HG03108 (cell line): ENCODE measurements at regions not wholly inside any gene's neighbourhood (a gene's known extent, or its start where the extent isn't known, plus 50 kb on each side); places are given as distances from the start of the nearest gene placed in this dataset.

Experiments used
- ATAC-seq: cut with Tn5 transposase; IDR thresholded peaks from one replicate; pipeline ENCODE4 v1.9.1; 2021; ENCODE audit warnings: moderate library complexity; ENCODE audit not compliant: unreplicated experiment

DNA sequence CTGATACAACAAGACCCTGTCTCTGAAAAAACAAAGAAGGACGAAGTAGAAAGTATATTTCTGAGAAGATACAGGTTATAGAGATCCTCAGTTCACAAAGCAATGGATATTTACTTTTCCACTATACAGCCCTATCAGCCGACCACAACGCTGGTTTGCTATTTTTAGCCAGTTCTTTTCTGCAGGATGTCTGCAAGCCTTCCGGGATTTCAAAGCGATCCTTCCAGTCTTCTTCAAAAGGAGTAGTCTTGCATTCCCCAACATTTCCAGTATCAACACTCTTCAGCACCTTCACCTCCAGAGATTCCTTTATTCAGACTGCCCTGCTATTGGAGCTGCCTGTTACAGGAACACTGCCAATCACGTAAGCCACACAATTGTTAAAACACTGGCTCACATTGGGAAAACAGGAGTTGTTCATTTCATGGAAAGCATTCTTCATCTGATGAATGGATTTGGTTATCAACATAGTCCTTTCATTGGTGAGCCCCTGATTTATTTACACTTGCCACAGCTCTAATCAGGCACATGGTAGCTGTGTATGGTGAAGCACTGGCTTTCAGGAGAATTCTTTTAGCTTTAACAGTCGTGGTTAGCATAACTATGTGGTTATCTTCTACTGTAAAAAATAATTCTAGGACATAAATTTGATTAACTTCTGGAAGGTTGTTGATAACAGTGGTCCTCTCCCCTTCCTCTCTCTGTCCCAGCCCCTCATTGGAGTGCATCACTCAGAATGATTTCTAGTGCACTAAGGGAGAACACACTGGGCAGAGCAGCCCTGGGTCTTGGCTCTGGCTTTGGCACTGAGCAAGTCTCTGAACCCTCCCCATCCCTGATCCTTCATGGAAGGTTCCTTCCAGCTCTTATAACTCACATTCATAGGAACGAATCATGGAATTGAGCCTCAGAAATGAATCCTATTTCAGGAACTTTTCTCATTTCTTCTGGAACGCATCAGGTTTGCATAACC is 109.9 kb upstream of the SORBS2 start:
- ATAC-seq, result no peak

DNA sequence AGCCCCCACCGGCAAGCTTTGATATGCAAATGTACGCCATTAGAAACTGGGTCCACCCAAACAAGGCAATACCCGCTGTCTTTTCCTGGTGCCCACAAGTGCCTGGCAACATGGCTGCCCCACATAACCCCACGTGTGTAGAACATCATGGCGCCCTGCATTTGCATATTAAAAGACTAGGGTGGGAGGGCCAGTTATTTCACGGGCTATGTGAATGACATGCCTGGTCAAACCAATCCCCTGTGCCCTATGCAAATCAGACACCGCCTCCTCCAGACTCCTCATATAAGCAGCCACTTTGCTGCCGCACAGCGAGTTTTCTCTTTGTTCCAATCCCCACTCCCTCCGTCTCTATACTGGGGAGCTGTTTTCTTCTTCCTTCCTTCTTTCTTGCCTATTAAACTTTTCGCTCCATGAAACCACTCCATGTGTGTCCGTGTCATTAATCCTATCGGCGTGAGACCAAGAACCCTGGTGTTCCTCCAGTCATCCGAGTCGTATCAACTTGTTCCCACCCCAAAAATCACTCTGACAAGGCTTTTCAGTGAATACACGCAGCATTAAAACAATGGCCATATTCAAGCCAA is 112.6 kb upstream of the SORBS2 start:
- no peak for ATAC-seq

DNA sequence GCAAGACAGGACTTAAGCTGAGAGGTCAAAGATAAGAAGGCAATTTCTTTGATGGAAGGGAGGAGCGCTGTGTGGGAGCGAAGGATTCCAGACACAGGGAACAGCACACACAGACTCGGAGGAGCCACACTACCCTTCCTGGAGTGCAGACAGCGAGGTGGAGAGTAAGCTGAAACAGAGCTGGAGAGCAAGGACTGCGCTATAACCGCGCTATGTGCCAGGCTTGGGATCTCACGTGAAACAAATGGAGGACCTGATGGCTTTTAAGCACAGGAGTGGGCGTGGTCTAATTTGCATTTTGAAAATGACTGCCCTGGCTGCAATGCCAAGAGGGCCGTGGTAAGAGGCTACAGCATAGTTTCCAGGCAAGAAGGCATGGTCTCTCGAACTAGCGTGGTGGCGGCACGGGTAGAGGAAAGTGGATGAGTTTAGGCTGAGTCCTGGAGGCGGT is 113.9 kb upstream of the SORBS2 start:
- ATAC-seq, result no peak

DNA sequence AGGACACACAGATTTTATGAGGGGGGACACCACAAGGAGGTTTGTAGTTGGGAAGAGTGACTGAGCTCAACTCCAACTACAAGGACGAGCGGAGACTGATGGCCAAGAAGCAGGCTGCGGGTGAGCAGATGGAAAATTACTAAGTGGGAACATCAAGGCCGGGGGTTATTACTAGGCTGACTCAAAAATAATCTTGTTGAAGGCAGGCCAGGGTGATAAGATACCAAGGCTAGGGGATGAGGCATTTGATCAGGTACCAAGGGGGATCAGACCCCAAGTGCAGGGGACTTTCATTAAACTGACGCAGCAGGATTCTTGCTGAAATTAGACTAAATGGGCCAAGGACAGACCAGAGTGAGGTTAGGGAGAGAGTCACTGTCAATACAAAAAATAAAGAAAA is 119.4 kb upstream of the SORBS2 start:
- no peak for ATAC-seq

DNA sequence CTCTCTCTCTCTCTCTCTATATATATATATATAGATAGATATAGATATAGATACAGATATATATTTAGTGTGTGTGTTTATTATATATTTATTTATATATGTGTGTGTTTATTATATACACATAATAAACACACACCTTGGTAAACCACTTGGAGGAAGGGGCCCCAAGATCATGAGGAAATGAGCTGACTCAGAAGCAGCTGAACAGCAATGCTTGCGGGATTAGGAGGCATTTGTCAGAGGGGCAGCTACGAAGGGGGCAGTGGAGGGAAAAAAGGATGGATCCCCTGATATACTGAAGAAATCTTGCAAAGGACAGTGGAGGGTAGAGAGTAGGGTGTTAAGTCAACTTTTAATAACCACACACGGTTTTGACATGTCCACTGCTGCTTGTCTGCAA is 120.0 kb upstream of the SORBS2 start:
- no peak for ATAC-seq

DNA sequence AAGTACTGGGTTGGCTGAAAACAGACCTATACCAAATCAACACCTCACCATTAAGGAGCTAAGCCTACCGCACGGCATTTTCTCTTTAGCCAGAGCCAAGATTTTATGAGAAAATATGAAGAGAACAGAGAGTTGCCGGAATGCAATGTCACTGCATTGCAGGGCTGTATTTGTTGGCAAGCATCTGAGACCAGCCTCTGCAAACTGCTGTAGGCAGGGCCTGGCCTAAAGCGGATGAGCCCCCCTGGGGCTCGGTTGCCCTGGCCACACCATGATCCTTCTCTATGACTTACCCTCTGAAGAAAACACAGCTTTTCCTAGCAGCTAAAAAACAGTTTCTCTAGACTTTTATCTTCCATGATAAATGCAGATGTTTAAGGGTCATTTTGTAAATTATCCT is 120.5 kb upstream of the SORBS2 start:
- ATAC-seq, result no peak

DNA sequence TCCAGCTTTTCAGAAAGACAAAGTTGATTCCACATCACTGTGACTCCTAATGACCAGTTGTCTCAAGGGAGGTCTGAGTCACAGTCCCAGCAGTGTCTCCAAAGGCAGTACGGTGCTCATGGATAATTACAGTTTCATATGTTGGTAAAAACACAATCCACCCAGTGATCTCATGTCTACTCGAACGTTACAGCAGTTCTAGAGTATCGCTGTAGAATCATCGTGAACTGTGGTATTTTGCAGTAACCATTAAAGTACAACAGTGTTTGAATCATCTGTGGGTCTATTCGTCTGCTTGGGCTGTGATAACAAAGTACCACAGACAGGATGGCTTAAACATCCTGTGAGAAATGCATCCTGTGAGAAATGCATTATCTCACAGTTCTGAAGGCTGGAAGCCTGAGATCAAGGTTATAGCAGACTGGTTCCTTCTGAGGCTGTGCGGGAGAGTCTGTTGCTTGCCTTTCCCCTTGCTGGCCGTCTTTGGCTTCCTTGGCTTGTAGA is 121.1 kb upstream of the SORBS2 start:
- ATAC-seq, result no peak

DNA sequence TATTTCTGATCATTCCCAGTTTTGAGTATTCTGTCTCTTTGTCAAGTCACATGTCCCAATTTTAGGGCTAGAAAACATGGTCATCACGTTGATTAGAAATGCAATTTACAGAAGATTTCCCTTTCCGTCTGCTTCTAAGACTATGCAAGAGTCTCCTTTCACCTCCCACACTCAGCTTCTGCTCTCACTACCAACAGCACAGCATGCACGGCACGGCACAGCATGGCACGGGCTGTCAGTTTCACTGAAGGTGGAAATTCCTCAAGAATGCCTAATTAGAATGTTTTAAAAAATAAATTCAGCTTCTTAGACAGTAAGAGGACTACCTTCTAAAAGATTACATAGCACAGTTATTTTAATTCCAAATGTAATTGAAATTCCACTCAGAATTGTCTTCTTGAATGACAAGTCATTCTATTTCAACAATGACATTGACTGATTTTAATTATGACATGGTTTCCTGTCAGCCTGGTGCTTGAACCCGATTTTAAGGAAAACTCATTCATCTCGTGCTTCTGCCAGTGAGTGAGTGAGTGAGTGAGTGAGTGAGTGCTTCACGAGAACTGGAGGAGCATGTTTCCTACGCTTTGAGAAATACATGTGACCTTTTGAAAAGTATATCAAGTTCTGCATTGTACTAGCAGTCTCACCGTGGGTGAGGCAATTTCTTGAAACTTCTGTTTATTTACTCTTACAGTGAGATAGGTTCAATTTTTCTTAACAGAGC is 124.8 kb upstream of the SORBS2 start:
- ATAC-seq, result no peak

DNA sequence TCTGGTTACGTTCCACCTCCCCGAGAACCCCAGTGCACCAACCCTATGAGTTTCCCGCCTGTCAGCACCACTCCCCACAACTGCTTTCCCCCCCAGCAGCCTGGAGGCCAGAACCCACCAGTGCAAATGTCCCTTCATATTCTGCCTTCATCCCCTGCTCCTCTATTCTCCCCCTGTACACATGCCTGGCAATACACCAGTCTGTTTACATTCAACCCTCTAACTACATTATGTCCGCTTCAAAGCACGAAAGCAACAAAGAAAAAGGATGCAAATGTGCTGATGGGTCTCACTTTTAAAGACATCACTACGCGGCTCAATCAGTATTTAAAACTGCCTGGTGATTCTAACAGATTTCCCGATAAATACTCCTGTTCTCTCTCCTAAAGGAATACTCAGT is 126.7 kb upstream of the SORBS2 start:
- ATAC-seq, result no peak

DNA sequence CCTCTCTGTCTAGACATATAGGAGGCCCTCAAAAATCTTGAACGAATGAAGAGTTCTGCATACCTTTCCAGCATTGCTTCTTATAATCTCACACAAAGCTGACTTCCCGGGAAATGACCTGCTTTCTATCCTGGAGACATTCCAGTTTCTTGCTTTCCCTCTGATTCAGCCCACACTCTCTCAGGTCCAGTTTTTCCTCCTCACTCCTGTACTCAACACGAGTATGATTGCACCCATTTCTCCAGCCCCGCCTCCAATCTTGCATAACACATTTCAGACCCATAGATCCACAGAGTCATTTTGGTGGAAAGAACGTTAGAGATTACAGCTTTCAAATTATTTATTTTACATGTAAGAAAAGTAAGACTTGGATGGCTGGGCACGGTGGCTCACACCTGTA is 127.5 kb upstream of the TLR3 start:
- no peak for ATAC-seq

DNA sequence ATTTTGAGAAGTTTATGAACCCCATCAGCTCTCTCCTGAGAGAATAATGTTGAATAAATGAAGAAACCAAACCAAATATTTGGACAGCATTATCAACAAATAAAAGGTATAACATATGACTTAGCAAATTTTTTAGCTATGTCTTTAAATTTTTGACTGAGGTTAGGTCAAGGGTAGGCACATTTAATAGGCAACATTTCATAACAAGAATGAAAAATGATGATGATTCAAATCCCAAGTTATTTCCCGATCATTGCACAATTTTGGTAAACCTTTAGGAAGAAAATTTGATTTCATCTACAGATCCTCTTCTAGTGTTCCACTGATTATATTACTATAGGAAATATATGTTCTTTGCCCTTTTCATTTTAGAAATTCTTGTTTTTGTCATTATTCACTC is 123.7 kb upstream of the TLR3 start:
- no peak for ATAC-seq

DNA sequence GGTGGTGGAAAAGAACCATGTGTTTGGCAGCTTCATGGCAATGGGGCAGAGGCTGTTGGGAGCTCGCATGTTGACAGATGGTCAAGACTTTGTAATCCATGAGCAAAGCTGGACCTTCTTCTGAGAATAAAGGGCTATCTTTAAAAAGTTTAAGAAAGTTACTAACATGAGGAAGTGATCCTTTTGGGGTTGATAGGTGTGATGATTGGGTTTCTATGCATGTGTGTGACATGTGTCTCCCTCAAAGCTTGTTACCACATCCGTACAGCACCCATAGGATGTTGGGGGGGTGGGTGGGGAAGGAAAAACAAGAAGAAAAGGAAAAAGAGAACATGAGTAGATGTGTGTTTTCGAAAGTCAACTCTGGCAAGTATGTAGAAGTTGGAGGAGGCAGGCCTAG is 123.0 kb upstream of the TLR3 start:
- no peak for ATAC-seq

DNA sequence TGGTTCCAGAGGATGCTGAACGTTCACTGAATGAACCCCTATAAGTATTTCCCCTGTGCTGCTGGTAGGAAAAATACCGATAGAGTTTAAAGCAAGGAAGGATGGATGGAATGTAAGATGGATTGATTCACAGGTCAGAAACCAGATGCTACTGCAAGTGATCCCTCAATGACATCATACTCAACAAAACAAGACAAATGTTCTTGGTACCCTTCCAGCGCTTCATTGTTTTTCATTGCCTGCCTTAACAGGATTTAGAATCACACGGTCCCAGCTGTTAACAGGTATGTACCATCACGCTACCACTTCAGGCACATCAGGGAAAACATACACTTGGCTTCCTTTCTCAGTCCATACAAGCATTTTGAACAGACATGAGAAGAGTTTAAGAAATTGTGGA is 118.1 kb upstream of the TLR3 start:
- ATAC-seq, result no peak

DNA sequence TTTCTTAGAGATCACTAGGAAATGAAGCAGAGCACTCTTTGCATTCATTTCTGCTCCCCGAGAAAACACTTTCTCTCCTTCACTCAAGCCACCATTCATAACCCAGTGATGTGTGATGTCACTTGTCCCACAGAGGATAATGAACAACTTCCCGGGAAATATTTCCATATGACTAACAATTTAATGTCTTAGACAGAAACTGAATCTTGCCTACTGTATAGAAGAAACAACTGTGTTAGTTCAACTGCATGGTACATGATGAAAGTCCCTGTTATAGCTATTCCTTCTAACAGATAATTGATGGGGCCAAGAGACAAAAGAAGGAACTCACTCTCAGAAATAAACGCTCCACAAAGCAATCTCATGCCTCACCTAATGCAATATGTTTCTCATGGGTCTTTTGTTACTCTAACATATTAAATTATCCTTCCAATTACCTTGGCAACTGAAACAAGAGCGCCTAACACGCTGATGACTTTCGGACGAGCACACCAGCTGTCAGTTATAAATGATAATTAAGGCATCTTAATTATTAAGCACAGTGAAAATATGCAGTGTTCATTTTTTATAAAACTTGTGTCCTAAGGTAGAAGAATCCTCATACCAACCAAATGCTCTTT is 113.7 kb upstream of the TLR3 start:
- ATAC-seq, result no peak

DNA sequence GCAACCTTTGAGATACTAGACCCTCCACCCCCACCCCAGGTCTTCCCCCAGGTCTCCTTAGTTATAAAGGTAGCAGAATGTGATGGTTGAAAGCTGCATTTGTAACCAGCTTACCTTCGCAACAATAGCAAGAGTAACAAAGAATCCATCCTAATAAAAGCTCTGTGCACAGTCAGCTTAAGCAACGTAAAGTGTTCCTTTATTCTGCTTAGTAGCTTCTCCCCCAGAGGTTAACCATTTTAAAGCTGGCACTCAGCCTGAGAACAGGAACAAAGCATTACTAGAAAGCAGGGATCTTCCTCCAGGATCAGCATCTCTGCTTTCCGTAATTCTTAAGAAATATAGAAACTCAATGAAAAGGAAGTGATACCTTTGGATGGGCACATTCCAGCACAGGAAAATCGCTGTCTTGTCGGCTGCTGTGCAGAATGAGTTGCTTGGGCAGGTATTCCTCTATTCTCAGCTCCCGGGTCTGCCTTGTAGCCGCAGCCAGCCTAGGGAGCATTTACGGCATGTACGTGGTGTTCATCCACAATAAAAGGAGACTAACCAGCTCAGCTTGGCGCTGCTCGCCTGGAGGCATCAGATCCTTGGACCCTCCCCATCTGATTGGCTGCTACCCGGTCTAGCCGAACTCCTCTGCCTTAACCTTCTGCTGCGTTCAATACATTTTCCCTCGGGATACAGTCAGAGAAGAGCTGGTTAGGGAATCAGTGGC is 113.0 kb upstream of the TLR3 start:
- ATAC-seq, result no peak

DNA sequence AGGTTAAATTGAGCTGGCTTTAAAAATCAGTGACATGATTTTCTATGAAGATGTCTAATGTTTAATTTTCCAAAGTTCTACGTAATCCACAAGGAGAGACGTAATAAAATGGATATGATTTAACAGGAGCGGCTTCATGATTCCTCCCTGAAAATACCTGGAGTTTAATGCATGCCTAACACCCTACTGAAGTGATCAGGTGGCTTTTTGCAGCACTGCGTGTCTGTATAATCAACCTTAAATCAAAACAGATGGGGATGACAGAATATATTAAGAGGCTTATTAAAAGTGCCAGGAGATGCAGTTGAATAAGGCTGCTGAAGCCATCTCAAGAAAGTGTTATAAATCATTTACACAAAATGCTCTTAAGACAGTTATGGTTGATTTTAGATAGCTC is 112.4 kb upstream of the TLR3 start:
- no peak for ATAC-seq

DNA sequence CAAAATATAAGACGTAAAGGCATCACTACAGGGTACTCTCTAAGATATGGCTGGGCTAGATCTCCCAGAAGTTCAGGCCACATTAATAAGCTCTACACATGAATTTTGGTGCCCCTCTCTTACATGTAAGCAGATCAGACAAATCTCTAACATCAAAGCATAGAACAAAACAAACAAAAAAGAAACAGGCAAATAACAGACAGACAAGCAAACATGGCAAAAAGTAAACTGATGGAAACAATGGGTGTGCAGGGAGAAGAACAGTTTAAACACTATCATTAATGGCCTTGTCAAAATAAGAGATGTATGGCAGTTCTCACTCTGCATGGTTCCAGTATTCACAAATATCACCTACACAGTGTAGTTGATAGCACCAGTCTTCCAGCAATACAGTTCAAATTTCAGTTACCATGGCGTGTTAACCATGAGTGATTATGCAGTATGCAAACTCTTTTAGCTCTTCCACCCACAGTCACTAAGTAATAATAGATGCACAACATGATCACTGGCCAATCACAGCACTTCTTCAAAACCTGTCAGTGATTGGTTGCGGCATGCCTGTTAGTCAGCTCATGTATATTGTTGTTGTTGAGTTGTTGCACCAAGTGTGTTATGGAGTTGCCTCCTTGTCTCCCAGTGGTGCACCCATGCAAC is 110.7 kb upstream of the TLR3 start:
- ATAC-seq, result no peak

DNA sequence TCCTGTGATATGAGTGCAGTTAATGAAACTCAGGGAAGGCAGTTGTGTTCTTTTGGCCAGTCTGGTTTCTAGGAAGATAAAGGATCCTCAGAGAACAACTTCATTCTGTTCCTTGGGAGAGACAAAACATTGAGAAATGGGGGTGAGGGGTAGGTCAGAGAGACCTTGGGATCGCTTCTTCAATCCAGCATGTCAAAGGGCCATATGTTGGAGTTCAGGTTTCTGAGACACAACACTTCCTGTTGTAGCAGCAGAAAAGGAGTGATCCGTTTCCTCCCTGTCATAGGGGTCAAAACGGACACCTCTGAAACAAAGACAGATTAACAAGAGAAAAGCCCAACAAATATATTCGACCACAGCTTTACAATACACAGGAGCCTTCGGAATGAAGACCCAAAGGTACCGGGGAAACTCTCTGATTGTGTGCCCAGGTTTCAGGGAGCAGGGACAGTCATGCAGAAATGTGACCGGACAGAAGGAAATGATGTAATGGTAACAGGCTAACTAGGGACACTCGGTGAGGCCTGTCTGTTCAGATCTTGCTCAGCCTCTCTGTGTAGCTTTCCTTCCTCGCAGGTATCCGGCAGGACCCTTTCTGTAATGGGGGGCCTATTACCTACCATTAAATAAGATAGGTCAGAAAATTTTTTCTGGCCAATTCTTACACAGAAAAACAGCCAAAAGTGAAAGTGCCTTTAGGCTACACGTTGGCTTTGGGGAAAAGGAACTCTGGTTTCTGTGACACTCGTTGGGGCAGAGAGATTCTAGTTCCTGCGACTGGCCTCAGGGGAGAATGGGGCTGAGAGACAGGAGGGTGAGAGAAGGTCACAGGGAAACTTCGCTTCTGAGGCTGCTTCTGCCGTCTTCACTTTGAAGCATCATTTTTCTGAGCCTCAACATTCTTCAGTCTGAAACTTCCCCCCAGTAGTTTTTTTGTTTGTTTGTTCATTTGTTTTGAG is 103.3 kb upstream of the TLR3 start:
- peak; percentile 62 for ATAC-seq

DNA sequence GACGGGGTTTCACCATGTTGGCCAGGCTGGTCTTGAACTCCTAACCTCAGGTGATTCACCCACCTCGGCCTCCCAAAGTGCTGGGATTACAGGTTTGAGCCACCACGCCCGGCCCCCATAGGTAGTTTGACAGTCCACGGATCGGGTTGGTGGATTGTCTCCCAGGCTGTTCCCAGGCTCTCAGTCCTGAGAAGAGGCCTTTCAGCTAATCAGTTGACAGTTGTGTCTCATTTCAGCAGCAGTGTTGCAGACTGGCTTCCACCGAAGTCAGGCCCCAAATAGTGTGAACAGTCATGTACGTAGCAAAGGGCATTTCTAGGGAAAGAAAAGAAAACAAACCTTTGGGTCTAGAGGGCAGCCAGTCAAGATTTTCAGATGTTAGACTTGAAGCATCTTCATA is 102.4 kb upstream of the TLR3 start:
- no peak for ATAC-seq
